SK-N-MC (cell line): ENCODE measurements at regions not wholly inside any gene's neighbourhood (a gene's known extent, or its start where the extent isn't known, plus 50 kb on each side); places are given as distances from the start of the nearest gene placed in this dataset.

ENCODE experiments used
- DNase-seq: peaks from one replicate; pipeline ENCODE4 v3.0.0-alpha.2; 2011; ENCODE audit warnings: low read depth, low spot score
- H3K27ac ChIP-seq: fragments of 200-600 bp; sonication (generic); 2 replicates; pipeline ENCODE4 v1.5.1; 2016; ENCODE audit warnings: mixed run types
- H3K36me3 ChIP-seq: fragments of 200-600 bp; sonication (generic); 2 replicates; pipeline ENCODE4 v1.6.1; 2017; ENCODE audit warnings: antibody characterized with exemption, low read length, mixed read lengths; ENCODE audit not compliant: insufficient read depth
- H3K4me3 ChIP-seq: fragments of 200-600 bp; sonication (generic); 2 replicates; pipeline ENCODE4 v1.5.1; 2016
- H3K9ac ChIP-seq: fragments of 200-600 bp; sonication (generic); 2 replicates; pipeline ENCODE4 v1.8.0; 2017; ENCODE audit warnings: mixed run types, mixed read lengths; ENCODE audit not compliant: insufficient read length
- H3K9me3 ChIP-seq: fragments of 200-600 bp; sonication (generic); 2 replicates; pipeline ENCODE4 v1.6.1; 2017; ENCODE audit warnings: low read depth, mild to moderate bottlenecking, antibody characterized with exemption, low read length, moderate library complexity, mixed read lengths
- EZH2 ChIP-seq: fragments of 200-600 bp; sonication (generic); IDR thresholded peaks from one replicate; pipeline ENCODE4 v1.6.1; 2017; ENCODE audit warnings: antibody characterized with exemption
- FOXP2 ChIP-seq: optimal IDR thresholded peaks from 2 replicates; pipeline ENCODE3; 2011; ENCODE audit warnings: mild to moderate bottlenecking, moderate library complexity; ENCODE audit not compliant: insufficient read depth; ENCODE audit errors: extremely low read length, control extremely low read depth
- POLR2AphosphoS5 ChIP-seq: IDR thresholded peaks from 2 replicates; pipeline ENCODE4 v1.6.1; 2012; ENCODE audit warnings: mild to moderate bottlenecking, low read depth, low read length, borderline replicate concordance

- Histone ChIP-seq H3K36me3 (no peaks in the 10 kb centered on the region), H3K9ac (no peak overlapping the region), H3K4me3 (no peak overlapping the region), H3K9me3 (no peaks in the 10 kb centered on the region), H3K27ac (no peak overlapping the region)
- no peak for TF ChIP-seq EZH2
- TF ChIP-seq POLR2AphosphoS5: no peak
- no peak for TF ChIP-seq FOXP2
- DNase-seq: no peak
Observed at GRCh38 chr2:122009561-122009960, 254.1 kb downstream of the TSN start.

GRCh38 chr2:122011493-122012270 is 256.2 kb downstream of the TSN start:
- H3K9ac ChIP-seq: no peak overlapping the region
- TF ChIP-seq EZH2 (no peak), POLR2AphosphoS5 (no peak), FOXP2 (no peak)

GRCh38 chr2:122018736-122019135 is 263.3 kb downstream of the TSN start:
- TF ChIP-seq POLR2AphosphoS5 (no peak), EZH2 (no peak), FOXP2 (no peak)
- Histone ChIP-seq H3K36me3 (no peaks in the 10 kb centered on the region), H3K27ac (no peak overlapping the region), H3K4me3 (no peak overlapping the region), H3K9me3 (no peaks in the 10 kb centered on the region), H3K9ac (no peak overlapping the region)
- DNase-seq: no peak

More at GRCh38 chr2:122011493-122012270, 256.2 kb downstream of the TSN start:
- Histone ChIP-seq H3K36me3 (no peaks in the 10 kb centered on the region), H3K4me3 (no peak overlapping the region), H3K9me3 (no peaks in the 10 kb centered on the region), H3K27ac (no peak overlapping the region)
- DNase-seq: no peak

GRCh38 chr2:122019724-122020123 is 264.3 kb downstream of the TSN start:
- TF ChIP-seq EZH2 (no peak), POLR2AphosphoS5 (no peak), FOXP2 (no peak)
- H3K9ac ChIP-seq: no peak overlapping the region
- H3K36me3 ChIP-seq: no peaks in the 10 kb centered on the region
- no peak overlapping the region for H3K27ac ChIP-seq
- no peak overlapping the region for H3K4me3 ChIP-seq
- DNase-seq: no peak
- H3K9me3 ChIP-seq: no peaks in the 10 kb centered on the region

- Histone ChIP-seq H3K9ac (no peak overlapping the region), H3K27ac (no peak overlapping the region), H3K36me3 (no peaks in the 10 kb centered on the region), H3K4me3 (no peak overlapping the region), H3K9me3 (no peaks in the 10 kb centered on the region)
- TF ChIP-seq EZH2 (no peak), POLR2AphosphoS5 (no peak), FOXP2 (no peak)
- DNase-seq: no peak
Observed at GRCh38 chr2:122020377-122020776, 264.9 kb downstream of the TSN start.

- DNase-seq: no peak
- Histone ChIP-seq H3K27ac (no peak overlapping the region), H3K9ac (no peak overlapping the region), H3K36me3 (no peaks in the 10 kb centered on the region), H3K4me3 (no peak overlapping the region), H3K9me3 (no peaks in the 10 kb centered on the region)
- no peak for TF ChIP-seq FOXP2
- TF ChIP-seq POLR2AphosphoS5: no peak
- no peak for TF ChIP-seq EZH2
Observed at GRCh38 chr2:122021941-122022340, 266.5 kb downstream of the TSN start.

GRCh38 chr2:122022531-122022930 is 267.1 kb downstream of the TSN start:
- no peak for DNase-seq
- H3K9me3 ChIP-seq: no peaks in the 10 kb centered on the region
- H3K27ac ChIP-seq: no peak overlapping the region
- H3K9ac ChIP-seq: no peak overlapping the region
- no peak overlapping the region for H3K4me3 ChIP-seq
- no peaks in the 10 kb centered on the region for H3K36me3 ChIP-seq
- TF ChIP-seq FOXP2 (no peak), EZH2 (no peak), POLR2AphosphoS5 (no peak)

GRCh38 chr2:122023059-122023864 is 267.8 kb downstream of the TSN start:
- Histone ChIP-seq H3K27ac (no peak overlapping the region), H3K9ac (no peak overlapping the region), H3K36me3 (no peaks in the 10 kb centered on the region), H3K9me3 (no peaks in the 10 kb centered on the region), H3K4me3 (no peak overlapping the region)
- TF ChIP-seq POLR2AphosphoS5 (no peak), EZH2 (no peak), FOXP2 (no peak)
- DNase-seq: no peak
